NT2/D1 (cell line): ENCODE measurements at regions not wholly inside any gene's neighbourhood (a gene's known extent, or its start where the extent isn't known, plus 50 kb on each side); places are given as distances from the start of the nearest gene placed in this dataset.

Experiments
- SUZ12 ChIP-seq: IDR thresholded peaks from 2 replicates; pipeline ENCODE4 v1.6.1; 2011; ENCODE audit not compliant: insufficient read length, insufficient read depth; ENCODE audit errors: extremely low read depth
- YY1 ChIP-seq: IDR thresholded peaks from 2 replicates; pipeline ENCODE4 v1.6.1; 2011; ENCODE audit not compliant: insufficient read length, insufficient read depth
- ZNF274 ChIP-seq: IDR thresholded peaks from 2 replicates; pipeline ENCODE4 v1.6.1; 2011; ENCODE audit warnings: mild to moderate bottlenecking, low read depth, low read length

GRCh38 chr17:72412650-72413076, 291.8 kb downstream of the SOX9 start:
- TF ChIP-seq ZNF274 (no peak), SUZ12 (no peak), YY1 (no peak)
